WTC11 (cell line): ENCODE measurements at regions not wholly inside any gene's neighbourhood (a gene's known extent, or its start where the extent isn't known, plus 50 kb on each side); places are given as distances from the start of the nearest gene placed in this dataset.

Experiments used
- ATAC-seq: fragments of 200-7000 bp; cut with Tn5 transposase; 2 replicates; pipeline ENCODE4 v1.10.0; 2021; ENCODE audit warnings: mild to moderate bottlenecking, moderate library complexity
- CTCF ChIA-PET: fragments of 300-600 bp; sonication (Branson Sonifier 250); formaldehyde crosslinking; loops from one replicate; lab custom pipeline; 2021; ENCODE audit warnings: antibody characterized with exemption; lab: Charles Lee
- POLR2A ChIA-PET: fragments of 350-600 bp; sonication (Branson Sonifier 250); formaldehyde crosslinking; loops from one replicate; lab custom pipeline; 2021; ENCODE audit warnings: antibody characterized with exemption; lab: Charles Lee
- DNase-seq: peaks from one replicate; pipeline ENCODE4 v3.0.0; 2021; ENCODE audit warnings: low spot score
- H3K27ac Mint-ChIP-seq: 2 replicates; pipeline ENCODE4 v1.8.0; 2021; ENCODE audit warnings: mixed read lengths
- H3K27me3 Mint-ChIP-seq: 2 replicates; pipeline ENCODE4 v1.8.0; 2021; ENCODE audit warnings: low read depth, mild to moderate bottlenecking, moderate library complexity, mixed read lengths
- H3K36me3 Mint-ChIP-seq: 2 replicates; pipeline ENCODE4 v1.8.0; 2021; ENCODE audit warnings: mixed read lengths
- H3K4me1 Mint-ChIP-seq: 2 replicates; pipeline ENCODE4 v1.8.0; 2022; ENCODE audit warnings: mixed read lengths
- H3K4me3 Mint-ChIP-seq: 2 replicates; pipeline ENCODE4 v1.8.0; 2021; ENCODE audit warnings: mild to moderate bottlenecking, moderate library complexity, mixed read lengths
- H3K9me3 Mint-ChIP-seq: 2 replicates; pipeline ENCODE4 v1.8.0; 2021; ENCODE audit warnings: mixed read lengths
- AR ChIP-seq: fragments of 250-450 bp; sonication (Bioruptor Pico); IDR thresholded peaks from 2 replicates; pipeline ENCODE4 v1.9.0; 2021; ENCODE audit warnings: mild to moderate bottlenecking
- ATF3 ChIP-seq: sonication (generic); formaldehyde crosslinking; conservative IDR thresholded peaks from 2 replicates; pipeline ENCODE4 v1.8.1; 2022; ENCODE audit warnings: mild to moderate bottlenecking, missing genetic modification reagents
- CDX4 ChIP-seq: fragments of 250-450 bp; sonication (Bioruptor Pico); IDR thresholded peaks from 2 replicates; pipeline ENCODE4 v1.9.0; 2021; ENCODE audit warnings: moderate library complexity, mild to moderate bottlenecking, inconsistent platforms, borderline replicate concordance
- CREM ChIP-seq: sonication (generic); formaldehyde crosslinking; IDR thresholded peaks from 2 replicates; pipeline ENCODE4 v1.8.1; 2022; ENCODE audit warnings: mild to moderate bottlenecking, missing genetic modification reagents, moderate library complexity
- E2F1 ChIP-seq: sonication (generic); formaldehyde crosslinking; IDR thresholded peaks from 2 replicates; pipeline ENCODE4 v1.8.0; 2022; ENCODE audit warnings: mild to moderate bottlenecking, missing genetic modification reagents
- ELF4 ChIP-seq: sonication (generic); formaldehyde crosslinking; IDR thresholded peaks from 2 replicates; pipeline ENCODE4 v1.8.1; 2022; ENCODE audit warnings: low read depth, mild to moderate bottlenecking, moderate library complexity, missing genetic modification reagents
- GTF2I ChIP-seq: fragments of 250-450 bp; sonication (Bioruptor Pico); conservative IDR thresholded peaks from 2 replicates; pipeline ENCODE4 v1.4.0; 2021; ENCODE audit warnings: mild to moderate bottlenecking
- HMGXB4 ChIP-seq: sonication (generic); formaldehyde crosslinking; IDR thresholded peaks from 2 replicates; pipeline ENCODE4 v1.8.1; 2023; ENCODE audit warnings: mild to moderate bottlenecking, moderate library complexity, missing genetic modification reagents
- JAZF1 ChIP-seq: fragments of 250-450 bp; sonication (Bioruptor Pico); IDR thresholded peaks from 2 replicates; pipeline ENCODE4 v1.9.0; 2021; ENCODE audit warnings: moderate library complexity, mild to moderate bottlenecking, inconsistent platforms
- JUN ChIP-seq: sonication (generic); formaldehyde crosslinking; IDR thresholded peaks from 2 replicates; pipeline ENCODE4 v1.8.0; 2023; ENCODE audit warnings: mild to moderate bottlenecking, missing genetic modification reagents
- KAT7 ChIP-seq: sonication (generic); formaldehyde crosslinking; IDR thresholded peaks from 2 replicates; pipeline ENCODE4 v1.8.1; 2023; ENCODE audit warnings: missing genetic modification reagents, mild to moderate bottlenecking, borderline replicate concordance
- MAX ChIP-seq: sonication (generic); formaldehyde crosslinking; IDR thresholded peaks from 2 replicates; pipeline ENCODE4 v1.8.0; 2022; ENCODE audit warnings: mild to moderate bottlenecking, missing genetic modification reagents
- NFYB ChIP-seq: sonication (generic); formaldehyde crosslinking; conservative IDR thresholded peaks from 2 replicates; pipeline ENCODE4 v1.8.0; 2022; ENCODE audit warnings: low read depth, missing genetic modification reagents
- SMAD3 ChIP-seq: sonication (generic); formaldehyde crosslinking; IDR thresholded peaks from 2 replicates; pipeline ENCODE4 v1.8.0; 2022; ENCODE audit warnings: missing genetic modification reagents, mild to moderate bottlenecking, borderline replicate concordance
- SMAD4 ChIP-seq: sonication (generic); formaldehyde crosslinking; IDR thresholded peaks from 2 replicates; pipeline ENCODE4 v1.8.0; 2022; ENCODE audit warnings: mild to moderate bottlenecking, missing genetic modification reagents
- ZMAT4 ChIP-seq: fragments of 250-450 bp; sonication (Bioruptor Pico); IDR thresholded peaks from 2 replicates; pipeline ENCODE4 v1.9.0; 2021; ENCODE audit warnings: mild to moderate bottlenecking
- ZNF416 ChIP-seq: fragments of 250-450 bp; sonication (Bioruptor Pico); IDR thresholded peaks from 2 replicates; pipeline ENCODE4 v1.9.0; 2021; ENCODE audit warnings: mild to moderate bottlenecking, inconsistent platforms
- ZNF425 ChIP-seq: fragments of 250-450 bp; sonication (Bioruptor Pico); conservative IDR thresholded peaks from 2 replicates; pipeline ENCODE4 v1.9.0; 2021; ENCODE audit warnings: mild to moderate bottlenecking
- ZNF671 ChIP-seq: fragments of 250-450 bp; sonication (Bioruptor Pico); IDR thresholded peaks from 2 replicates; pipeline ENCODE4 v1.8.0; 2021; ENCODE audit warnings: mild to moderate bottlenecking

GRCh38 chrX:109840585-109840984 is 107.5 kb upstream of the ACSL4 start (continued):
- TF ChIP-seq AR (CRISPR knock-in tag) (no peak), KAT7 (CRISPR knock-in tag) (no peak), ELF4 (CRISPR knock-in tag) (no peak), ZNF416 (no peak), SMAD3 (no peak), MAX (no peak)

GRCh38 chrX:109841257-109841656 is 108.2 kb upstream of the ACSL4 start:
- DNase-seq (no peak), ATAC-seq (no peak)
- Mint-ChIP-seq H3K36me3 (no peaks in the 10 kb centered on the region), H3K27ac (no peak overlapping the region), H3K4me3 (no peak overlapping the region), H3K27me3 (no peaks in the 10 kb centered on the region), H3K9me3 (0 out of 2 replicates have a peak, but pooled peaks cover 4% of the 10 kb centered on the region), H3K4me1 (no peaks in the 10 kb centered on the region)
- no peak for TF ChIP-seq NFYB (CRISPR knock-in tag)
- no peak for TF ChIP-seq E2F1 (CRISPR knock-in tag)
- TF ChIP-seq ZNF416 = no peak
- no peak for TF ChIP-seq KAT7 (CRISPR knock-in tag)
- no peak for TF ChIP-seq HMGXB4 (CRISPR knock-in tag)
- TF ChIP-seq SMAD3 = no peak
- TF ChIP-seq JUN (CRISPR knock-in tag) = no peak
- no peak for TF ChIP-seq ZNF425 (CRISPR knock-in tag)
- TF ChIP-seq SMAD4 (CRISPR knock-in tag) = no peak
- no peak for TF ChIP-seq ATF3
- TF ChIP-seq CREM = no peak
- TF ChIP-seq ZNF671 (CRISPR knock-in tag) = no peak
- TF ChIP-seq ELF4 (CRISPR knock-in tag) = no peak
- TF ChIP-seq GTF2I (CRISPR knock-in tag) = no peak
- no peak for TF ChIP-seq JAZF1 (CRISPR knock-in tag)
- TF ChIP-seq ZMAT4 = no peak
- TF ChIP-seq CDX4 (CRISPR knock-in tag) = no peak
- CTCF ChIA-PET = interaction anchor here (0.8 kb wide), 1 partner anchor 16 kb away, joined by 4 read pairs; no protein-coding TSS in a partner anchor
- POLR2A ChIA-PET = no interaction called here
